WTC11 (cell line): ENCODE measurements at regions not wholly inside any gene's neighbourhood (a gene's known extent, or its start where the extent isn't known, plus 50 kb on each side); places are given as distances from the start of the nearest gene placed in this dataset.

ENCODE experiments used
- CTCF ChIP-seq: fragments of 200-600 bp; IDR thresholded peaks from 2 replicates; pipeline ENCODE4 v1.8.0; 2022; ENCODE audit warnings: antibody characterized with exemption
- TP53 ChIP-seq: sonication (generic); formaldehyde crosslinking; IDR thresholded peaks from 2 replicates; pipeline ENCODE4 v1.8.1; 2023; ENCODE audit warnings: mild to moderate bottlenecking, missing genetic modification reagents
- USF2 ChIP-seq: sonication (generic); formaldehyde crosslinking; IDR thresholded peaks from 2 replicates; pipeline ENCODE4 v1.8.1; 2023; ENCODE audit warnings: mild to moderate bottlenecking, missing genetic modification reagents, moderate library complexity

- TF ChIP-seq CTCF (no peak), USF2 (CRISPR knock-in tag) (no peak), TP53 (CRISPR knock-in tag) (no peak)
Observed at GRCh38 chr9:13597427-13597826, 317.9 kb upstream of the MPDZ start.
